GM04504 (cell line): ENCODE measurements at regions not wholly inside any gene's neighbourhood (a gene's known extent, or its start where the extent isn't known, plus 50 kb on each side); places are given as distances from the start of the nearest gene placed in this dataset.

Source experiments
- DNase-seq: peaks from one replicate; pipeline ENCODE4 v3.0.0-alpha.2; 2012; ENCODE audit warnings: low read depth

DNA sequence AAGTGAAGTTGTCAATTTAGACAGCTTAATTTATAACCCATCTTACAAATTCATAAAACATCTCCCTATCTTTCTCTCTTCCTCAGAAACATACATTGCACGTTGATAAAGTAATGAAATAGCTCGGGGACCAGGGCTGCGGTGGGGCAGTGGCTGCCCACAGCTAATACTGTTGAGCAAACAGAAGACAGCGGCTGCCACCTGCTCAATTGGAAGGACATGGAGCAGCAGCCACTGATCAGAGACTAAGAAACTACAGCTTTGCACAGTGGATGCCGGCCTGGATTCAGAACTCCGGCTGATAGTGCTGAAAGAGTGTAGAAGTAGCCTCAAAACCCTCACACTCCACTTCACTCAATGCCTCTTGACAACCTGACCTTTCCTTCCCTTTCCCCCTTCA lies 157.9 kb upstream of the PDE10A start:
- no peak for DNase-seq

DNA sequence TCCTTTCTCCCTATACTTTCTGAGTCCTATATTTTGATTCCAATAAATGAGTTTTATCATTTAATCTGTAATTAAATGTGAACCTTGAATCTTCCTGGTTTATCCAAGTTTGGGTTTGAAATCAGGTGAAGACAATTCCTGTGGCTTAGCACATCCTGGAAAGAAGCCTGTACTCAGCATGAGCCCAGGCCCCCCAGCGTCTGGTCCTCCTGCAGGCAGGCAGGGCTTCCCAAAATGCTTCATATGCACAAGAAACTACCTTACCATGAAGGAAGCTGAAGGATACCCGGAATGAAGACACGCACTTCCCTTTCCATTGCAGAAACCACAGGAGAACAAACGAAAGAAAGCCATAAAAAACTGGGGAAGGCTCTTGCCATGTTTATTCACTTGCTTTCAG lies 157.4 kb upstream of the PDE10A start:
- no peak for DNase-seq

DNA sequence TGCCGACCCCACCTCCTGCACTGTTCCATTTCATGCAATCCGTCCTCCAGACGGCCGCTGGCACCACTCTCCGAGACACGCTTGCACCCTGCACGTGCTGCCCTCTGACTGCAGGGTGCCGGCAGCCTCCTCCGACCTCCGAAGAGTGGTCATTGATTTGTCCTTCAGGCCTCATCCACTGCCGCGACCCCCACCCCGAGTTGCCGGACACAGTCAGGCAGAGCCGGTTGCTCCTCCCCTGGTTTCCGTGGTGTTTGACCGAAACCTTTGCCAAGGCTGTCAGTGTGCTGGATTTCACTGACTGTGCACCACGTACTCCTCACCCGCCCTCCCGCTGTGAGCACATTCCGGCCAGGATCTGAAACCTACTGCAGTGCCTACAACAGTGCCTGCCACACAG lies 156.4 kb upstream of the PDE10A start:
- no peak for DNase-seq

DNA sequence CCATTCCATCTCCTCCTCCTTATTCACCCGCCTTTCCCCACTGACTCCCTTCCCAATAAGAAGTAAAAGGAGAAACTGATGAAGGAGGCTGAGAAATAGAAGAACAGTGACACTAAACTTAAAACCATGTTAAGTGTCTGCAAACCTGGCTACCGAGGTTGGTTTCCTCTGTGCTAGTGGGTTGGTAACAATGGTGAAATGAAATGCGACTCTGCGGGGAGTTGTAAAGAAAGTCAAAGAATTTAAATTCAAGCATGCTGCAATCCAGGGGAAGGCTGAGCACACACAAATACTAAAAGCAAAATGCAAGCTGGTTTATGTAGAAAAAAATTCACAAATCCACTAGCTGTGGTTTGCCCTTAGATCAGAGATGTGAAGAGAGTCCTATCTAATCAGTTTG lies 155.2 kb upstream of the PDE10A start:
- DNase-seq, result no peak

DNA sequence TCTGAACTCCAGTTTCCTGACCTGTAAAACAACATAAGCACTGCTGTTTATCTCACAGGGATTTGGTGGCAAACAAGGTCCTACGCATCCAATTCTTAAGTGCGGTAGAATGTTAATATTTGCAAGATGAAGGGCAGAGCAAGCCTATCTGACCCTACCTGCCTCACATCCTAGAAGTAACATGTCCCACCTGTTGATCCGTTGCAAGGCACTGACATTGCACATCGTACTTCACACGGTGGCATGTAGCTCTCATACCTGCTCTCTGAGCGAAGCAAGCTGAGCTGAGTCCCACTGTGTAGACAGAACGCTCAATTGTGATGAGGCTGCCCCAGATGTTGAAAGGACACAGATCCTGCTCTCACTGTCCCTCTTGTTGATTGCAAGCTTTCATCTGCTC lies 154.7 kb upstream of the PDE10A start:
- no peak for DNase-seq

DNA sequence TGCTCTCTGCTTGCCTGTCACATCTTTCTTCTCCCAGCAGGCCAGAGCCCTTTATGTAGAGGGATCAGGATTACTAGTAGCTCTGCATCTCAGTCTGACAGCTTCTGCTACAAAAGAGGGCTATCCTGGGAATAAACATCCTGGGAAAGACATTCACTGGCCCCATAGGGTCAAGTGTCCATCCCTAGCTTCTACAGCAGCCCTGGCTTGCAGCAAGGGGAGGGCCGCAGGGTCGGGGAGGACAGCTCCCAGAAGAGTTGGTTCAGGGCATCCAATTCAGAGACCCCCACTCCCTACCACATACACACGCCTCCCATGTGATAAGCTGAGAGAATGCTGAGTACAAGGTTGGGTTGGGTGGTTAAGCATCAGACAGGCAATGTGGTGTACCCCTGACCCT lies 154.1 kb upstream of the PDE10A start:
- no peak for DNase-seq

DNA sequence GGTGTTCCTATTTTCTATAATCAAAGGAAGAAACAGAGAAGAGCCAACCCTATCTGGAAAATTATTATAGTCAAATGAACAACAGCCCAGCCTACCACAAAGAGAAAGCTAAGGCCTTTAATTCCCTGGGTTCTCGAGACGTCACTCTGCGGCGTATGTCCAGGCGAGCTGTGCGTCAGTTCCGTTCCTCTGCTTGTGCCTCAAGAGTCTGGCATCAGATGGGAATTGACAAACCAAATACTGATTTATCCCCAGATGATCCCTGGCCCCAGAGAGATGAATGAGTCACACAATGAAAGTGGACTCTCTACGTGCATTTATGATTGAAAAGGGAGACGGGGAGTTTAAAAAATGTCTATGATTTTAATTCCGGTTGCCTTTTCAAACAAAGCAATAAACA lies 151.6 kb upstream of the PDE10A start:
- DNase-seq, result no peak

GRCh38 chr6:165811512-165811911 lies 148.5 kb upstream of the PDE10A start:
- DNase-seq, result no peak

DNA sequence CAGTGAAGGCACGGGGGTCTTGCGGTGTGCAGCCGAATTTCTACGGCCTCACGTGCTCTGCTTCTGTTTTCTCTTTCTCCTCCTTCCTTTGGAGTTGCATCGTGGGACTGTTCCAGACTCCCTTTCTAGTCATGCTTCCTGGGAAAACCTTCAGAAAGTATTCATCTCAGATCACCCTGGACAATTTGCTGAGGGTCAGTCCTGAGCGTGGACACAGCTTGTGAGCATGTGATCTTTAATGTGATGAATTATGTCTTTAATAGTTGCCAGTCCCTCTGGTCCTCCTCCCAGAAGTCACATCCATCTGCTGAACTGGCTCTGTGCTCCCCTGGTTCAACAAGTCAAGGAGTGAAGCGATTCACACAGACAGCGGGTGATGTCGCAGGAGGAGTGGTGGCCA lies 145.0 kb upstream of the PDE10A start:
- no peak for DNase-seq

- no peak for DNase-seq
These were observed 144.4 kb upstream of the PDE10A start for GRCh38 chr6:165807249-165807960.

DNA sequence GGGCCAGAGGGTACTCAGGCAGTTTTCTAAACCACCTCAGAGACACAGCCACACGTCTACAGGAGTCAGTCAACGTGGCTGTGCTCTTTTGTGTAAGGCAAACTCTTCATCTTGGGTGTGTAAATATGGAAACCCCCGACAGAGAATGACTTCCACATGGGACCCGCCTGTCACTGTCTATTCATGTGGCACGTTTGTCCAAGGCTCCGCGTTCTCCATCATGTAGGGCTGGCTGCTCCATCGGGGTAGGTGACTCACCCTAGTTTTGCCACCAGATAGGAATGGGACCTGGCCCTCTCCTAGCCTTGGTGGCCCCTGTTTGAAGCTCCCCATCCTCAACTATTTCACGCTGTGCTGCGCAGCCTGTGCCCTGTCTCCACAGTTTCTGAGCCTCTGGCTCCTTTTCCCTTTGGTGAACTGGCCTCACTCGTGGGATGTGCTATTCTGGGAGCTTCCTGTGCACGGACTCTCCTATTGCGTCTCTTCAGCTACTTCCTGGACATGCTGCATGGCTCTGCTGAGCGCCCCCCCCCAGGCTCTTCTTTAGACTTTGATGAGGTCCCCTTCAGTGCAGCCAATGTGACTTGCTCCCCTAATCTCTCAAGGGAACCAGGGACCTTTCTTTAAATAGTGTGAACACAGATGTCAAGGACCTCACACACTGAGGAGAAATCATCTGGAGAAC lies 143.2 kb upstream of the PDE10A start:
- no peak for DNase-seq

DNA sequence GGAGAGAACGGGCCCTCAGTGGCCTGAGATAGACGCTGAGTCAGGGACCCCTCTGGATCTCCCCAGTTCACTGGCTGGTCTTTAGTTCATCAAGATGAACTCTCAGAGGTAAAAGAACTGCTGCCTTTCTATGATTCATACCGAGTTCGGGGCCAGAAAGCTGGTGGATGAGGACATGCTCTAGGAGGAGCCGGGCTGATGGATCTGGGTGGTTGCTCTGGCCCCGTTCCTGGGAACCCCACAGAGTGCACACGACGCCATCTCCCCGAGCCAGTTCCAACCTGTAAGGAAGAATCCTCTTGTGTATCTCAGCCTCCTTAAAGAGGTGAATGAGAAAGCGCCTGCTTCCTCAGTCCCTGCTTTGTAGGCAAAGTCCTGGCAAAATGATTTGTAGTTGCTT lies 142.6 kb upstream of the PDE10A start:
- no peak for DNase-seq

GRCh38 chr6:165805067-165805555 lies 142.1 kb upstream of the PDE10A start:
- no peak for DNase-seq

DNA sequence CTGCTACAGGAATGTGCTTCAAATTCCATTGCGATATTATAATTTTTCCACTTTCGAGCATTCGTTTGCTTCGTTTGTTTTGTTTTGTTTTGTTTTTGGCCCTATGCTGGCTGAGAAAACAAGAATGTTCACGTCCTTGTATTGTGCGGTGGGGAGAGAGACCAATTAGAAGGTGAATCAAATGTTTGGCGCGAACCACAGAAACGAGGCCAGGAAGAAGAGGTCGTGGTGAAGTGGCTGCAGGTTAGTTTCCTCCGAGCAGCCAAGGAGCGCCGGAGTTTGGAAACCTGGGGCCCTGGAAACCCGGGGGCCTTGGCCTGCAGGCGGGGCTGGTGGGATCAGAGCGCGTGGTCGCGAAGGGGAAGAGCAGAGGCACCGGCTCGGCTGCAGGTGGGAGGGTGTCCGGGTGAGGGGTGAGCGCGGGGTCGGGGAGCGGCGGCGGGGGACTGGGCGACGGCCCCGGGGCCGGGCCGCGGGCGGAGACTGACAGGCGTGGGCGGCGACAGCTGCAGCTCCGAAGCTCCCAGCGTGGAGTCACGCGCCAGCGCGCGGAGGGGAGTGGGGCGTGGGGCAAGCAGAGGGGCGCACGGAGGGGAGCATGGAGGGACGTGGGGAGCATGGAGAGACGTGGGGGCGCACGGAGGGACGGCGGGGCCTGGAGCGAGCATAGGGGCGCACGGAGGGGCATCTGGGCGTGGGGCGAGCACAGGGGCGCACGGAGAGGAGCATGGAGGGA lies 141.5 kb upstream of the PDE10A start:
- DNase-seq, result no peak

GRCh38 chr6:165800337-165800736 lies 137.3 kb upstream of the PDE10A start:
- no peak for DNase-seq

DNA sequence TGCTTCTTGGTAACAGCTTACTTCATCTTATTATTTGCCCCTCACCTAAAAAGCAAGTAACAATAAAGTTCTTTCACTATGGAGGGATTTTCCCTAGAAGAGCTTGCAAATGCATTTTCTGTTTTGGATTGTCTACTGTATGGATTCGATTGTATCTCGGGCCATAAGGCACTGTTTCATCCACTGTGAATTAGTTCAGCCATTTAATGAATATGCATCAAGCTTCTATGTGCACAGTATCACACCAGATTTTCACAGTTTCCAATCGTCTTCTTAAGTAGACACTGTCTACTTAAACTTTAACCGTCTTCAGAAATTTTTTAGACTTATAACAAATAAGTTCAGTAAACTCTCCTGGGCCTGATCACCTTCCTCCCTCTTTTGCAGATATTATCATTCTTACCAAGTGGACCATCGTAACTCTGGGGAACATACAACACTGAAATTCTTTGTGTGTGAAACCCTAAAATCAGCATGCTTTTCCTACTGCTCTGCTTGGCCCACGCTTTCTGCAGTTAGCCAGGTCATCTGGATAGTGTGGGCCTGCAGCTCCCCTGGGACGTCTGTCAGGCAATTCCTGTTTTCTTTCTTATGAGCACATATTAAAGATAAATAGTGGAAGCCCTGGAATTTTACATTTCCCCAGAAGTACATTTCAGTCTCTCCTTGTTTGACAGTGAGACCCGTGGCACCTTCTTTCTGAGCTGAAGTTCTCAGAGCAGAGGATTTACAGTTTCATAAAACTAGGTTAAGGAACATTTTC lies 136.5 kb upstream of the PDE10A start:
- no peak for DNase-seq

- DNase-seq, result no peak
These were observed 135.9 kb upstream of the PDE10A start for GRCh38 chr6:165798991-165799390.

DNA sequence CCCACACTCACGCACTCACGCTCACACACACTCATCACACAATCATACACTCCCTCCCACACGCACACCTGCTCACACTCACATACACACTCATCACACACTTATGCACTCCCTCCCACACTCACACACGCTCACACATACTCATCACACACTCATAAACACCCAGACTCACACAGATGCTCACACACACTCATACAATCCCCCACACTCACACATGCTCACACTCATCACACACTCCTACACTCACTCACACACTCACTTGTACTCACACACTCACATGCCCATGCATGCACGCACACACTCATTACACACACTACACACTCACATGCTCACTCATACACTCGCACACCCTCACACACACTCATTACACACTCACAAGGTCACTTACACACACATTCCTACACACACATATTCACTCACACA lies 131.1 kb upstream of the PDE10A start:
- no peak for DNase-seq

DNA sequence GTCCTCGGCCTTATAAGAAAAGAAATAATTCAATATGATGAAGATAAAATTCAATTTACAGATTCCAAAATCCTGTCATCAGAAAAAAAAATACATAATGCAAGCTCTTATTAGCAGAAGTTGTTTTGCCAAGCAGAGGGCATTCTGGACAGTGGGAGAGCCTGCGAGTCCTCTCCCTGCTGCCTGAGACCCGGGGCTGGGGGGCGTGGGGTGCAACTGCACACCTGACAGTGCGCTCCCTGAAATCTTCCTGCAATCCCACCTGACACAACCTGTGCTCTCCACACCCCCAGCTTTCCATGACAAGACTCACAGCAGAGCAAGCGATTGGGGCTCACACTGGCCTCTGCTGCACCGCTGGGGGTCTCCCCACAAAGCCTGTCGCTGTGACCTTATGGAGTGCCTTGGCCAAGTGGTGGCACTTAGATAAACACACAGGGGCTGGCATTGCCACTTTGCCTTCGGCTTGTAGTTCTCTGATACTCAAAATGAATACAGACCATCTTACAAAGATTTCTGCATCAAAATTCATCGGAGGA lies 130.3 kb upstream of the PDE10A start:
- no peak for DNase-seq

DNA sequence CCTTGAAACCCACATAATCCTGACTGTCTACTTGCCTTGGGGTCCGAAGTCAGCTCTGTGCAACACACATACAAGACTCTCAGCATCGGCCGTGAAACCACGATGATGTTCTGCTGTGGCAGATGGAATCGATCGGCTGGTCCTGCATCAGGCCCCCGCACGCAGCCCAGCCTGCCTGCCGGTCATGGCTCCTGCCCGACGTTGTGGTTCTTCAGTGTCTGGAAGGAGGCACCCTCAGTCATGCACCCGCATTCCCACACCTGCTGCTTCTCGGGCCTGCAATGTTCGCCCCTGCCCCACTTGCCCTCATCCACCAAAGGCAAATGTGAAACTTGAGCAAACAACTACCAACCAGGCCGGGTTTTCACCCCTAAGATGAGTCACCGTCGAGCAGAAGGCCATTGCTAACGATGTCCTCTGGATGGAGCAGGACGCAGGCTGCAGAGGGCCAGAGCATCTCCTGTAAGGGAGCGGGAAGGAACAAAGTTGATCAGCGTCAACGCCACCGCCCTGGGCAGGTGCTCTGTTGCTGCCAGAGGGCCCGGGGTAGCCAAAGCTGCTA lies 128.9 kb upstream of the PDE10A start:
- DNase-seq, result no peak

GRCh38 chr6:165791306-165791705 lies 128.3 kb upstream of the PDE10A start:
- no peak for DNase-seq

- DNase-seq, result no peak
These were observed 119.8 kb upstream of the PDE10A start for GRCh38 chr6:165782812-165783211.
